ENCODE measurements at regions not wholly inside any gene's neighbourhood (a gene's known extent, or its start where the extent isn't known, plus 50 kb on each side); places are given as distances from the start of the nearest gene placed in this dataset.
A peak's percentile ranks its signal among the peaks of the same experiment; 100 is the strongest.

DNA sequence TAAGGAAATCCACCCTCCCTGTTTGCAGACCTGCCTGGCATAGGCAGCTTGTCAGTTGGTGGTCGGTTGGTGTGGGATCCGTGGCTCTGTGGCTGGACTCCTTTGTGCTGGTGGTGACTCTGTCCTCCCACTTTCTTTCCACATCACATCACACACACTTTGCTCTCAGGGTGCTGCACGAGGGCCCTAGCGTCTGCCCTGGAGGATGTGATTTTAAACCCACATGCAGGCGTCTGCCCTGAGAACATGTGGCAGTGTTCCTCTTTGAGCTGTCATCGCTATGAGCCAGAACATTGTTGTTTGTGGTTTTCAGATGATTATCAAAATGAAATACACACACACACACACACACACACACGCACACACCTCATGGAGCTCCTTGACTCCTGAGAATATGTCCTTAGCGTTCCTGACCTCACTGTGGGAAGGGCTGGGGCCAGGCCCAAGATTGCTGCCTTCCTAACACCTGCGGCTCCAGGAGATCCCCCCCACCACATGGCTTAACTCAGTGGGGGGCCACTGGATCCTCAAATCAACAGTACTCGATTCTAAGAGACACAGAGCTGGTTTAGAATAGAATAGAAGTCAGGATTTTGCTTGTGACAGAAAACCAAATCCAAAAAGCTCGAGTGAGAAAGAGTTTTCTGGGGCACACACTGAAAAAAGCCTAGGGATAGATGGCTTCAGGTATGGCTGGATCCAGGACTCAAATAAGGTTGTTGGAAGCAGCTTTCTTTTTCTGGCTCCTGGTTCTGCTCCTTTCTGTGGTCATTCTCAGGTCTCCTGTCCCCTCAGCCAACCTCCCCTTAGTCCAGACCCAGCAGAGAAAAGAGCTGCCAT is 54.8 kb downstream of the RTP5 start:
- peak in 1 of 2 donors; percentile 68 for DNase-seq (ENCODE audit: low spot score in 2 of 2)
- no peak for TF ChIP-seq POLR2A (IDR thresholded peaks at IDR 0.05)
- TF ChIP-seq, protein P1, sequence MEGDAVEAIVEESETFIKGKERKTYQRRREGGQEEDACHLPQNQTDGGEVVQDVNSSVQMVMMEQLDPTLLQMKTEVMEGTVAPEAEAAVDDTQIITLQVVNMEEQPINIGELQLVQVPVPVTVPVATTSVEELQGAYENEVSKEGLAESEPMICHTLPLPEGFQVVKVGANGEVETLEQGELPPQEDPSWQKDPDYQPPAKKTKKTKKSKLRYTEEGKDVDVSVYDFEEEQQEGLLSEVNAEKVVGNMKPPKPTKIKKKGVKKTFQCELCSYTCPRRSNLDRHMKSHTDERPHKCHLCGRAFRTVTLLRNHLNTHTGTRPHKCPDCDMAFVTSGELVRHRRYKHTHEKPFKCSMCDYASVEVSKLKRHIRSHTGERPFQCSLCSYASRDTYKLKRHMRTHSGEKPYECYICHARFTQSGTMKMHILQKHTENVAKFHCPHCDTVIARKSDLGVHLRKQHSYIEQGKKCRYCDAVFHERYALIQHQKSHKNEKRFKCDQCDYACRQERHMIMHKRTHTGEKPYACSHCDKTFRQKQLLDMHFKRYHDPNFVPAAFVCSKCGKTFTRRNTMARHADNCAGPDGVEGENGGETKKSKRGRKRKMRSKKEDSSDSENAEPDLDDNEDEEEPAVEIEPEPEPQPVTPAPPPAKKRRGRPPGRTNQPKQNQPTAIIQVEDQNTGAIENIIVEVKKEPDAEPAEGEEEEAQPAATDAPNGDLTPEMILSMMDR (IDR thresholded peaks at IDR 0.05), result no peak
- intact Hi-C loops (cut with DNase I; ENCODE audit: low total_unique reads), result no loop called here
- 71 to 78% methylated on average over 11 of the region's 11 CpGs for WGBS, 2 donors
- H3K4me3 ChIP-seq (ENCODE audit: low read depth, poor library complexity, severe bottlenecking), result no peak overlapping the region

- peak in 1 of 2 donors; percentile 45 for DNase-seq (ENCODE audit: low spot score in 2 of 2)
- no peak overlapping the region for H3K4me3 ChIP-seq (ENCODE audit: low read depth, poor library complexity, severe bottlenecking)
- TF ChIP-seq, protein P1 (IDR thresholded peaks at IDR 0.05), result no peak
- no peak for TF ChIP-seq POLR2A (IDR thresholded peaks at IDR 0.05)
- intact Hi-C loops (cut with DNase I; ENCODE audit: low total_unique reads), result no loop called here
- 73 to 88% methylated on average over 7 of the region's 7 CpGs for WGBS, 2 donors
Measured at GRCh38 chr2:241924909-241925250, 55.4 kb downstream of the RTP5 start.

GRCh38 chr2:241925277-241925676 is 55.7 kb downstream of the RTP5 start:
- no peak overlapping the region for H3K4me3 ChIP-seq (ENCODE audit: low read depth, poor library complexity, severe bottlenecking)
- DNase-seq (ENCODE audit: low spot score in 2 of 2), result peak in 1 of 2 donors; percentile 74
- WGBS, 2 donors, result 85 to 89% methylated on average over 15 of the region's 15 CpGs
- TF ChIP-seq, protein P1 (IDR thresholded peaks at IDR 0.05), result no peak
- no peak for TF ChIP-seq POLR2A (IDR thresholded peaks at IDR 0.05)
- intact Hi-C loops (cut with DNase I; ENCODE audit: low total_unique reads), result no loop called here

GRCh38 chr2:241925821-241926441 is 56.4 kb downstream of the RTP5 start:
- WGBS, 2 donors, result 79 to 80% methylated on average over 21 of the region's 21 CpGs
- DNase-seq (ENCODE audit: low spot score in 2 of 2), result peak in 1 of 2 donors; percentile 80
- no peak for TF ChIP-seq POLR2A (IDR thresholded peaks at IDR 0.05)
- TF ChIP-seq, protein P1 (IDR thresholded peaks at IDR 0.05), result no peak
- H3K4me3 ChIP-seq (ENCODE audit: low read depth, poor library complexity, severe bottlenecking), result no peak overlapping the region
- intact Hi-C loops (cut with DNase I; ENCODE audit: low total_unique reads), result no loop called here

GRCh38 chr2:241926541-241927311 is 57.2 kb downstream of the RTP5 start:
- no peak overlapping the region for H3K4me3 ChIP-seq (ENCODE audit: low read depth, poor library complexity, severe bottlenecking)
- DNase-seq (ENCODE audit: low spot score in 2 of 2), result peak in 1 of 2 donors; percentile 53
- 83 to 85% methylated on average over 32 of the region's 32 CpGs for WGBS, 2 donors
- no peak for TF ChIP-seq POLR2A (IDR thresholded peaks at IDR 0.05)
- TF ChIP-seq, protein P1 (IDR thresholded peaks at IDR 0.05), result no peak
- intact Hi-C loops (cut with DNase I; ENCODE audit: low total_unique reads), result no loop called here

Data from lower leg skin (tissue), 4 donors.